ENCODE measurements at regions not wholly inside any gene's neighbourhood (a gene's known extent, or its start where the extent isn't known, plus 50 kb on each side); places are given as distances from the start of the nearest gene placed in this dataset.
A peak's percentile ranks its signal among the peaks of the same experiment; 100 is the strongest.
"Not testable (repeated sequence)": the region's sequence is repeated elsewhere in the genome, so short reads cannot be mapped to it uniquely, and the experiment has no call there.

DNA sequence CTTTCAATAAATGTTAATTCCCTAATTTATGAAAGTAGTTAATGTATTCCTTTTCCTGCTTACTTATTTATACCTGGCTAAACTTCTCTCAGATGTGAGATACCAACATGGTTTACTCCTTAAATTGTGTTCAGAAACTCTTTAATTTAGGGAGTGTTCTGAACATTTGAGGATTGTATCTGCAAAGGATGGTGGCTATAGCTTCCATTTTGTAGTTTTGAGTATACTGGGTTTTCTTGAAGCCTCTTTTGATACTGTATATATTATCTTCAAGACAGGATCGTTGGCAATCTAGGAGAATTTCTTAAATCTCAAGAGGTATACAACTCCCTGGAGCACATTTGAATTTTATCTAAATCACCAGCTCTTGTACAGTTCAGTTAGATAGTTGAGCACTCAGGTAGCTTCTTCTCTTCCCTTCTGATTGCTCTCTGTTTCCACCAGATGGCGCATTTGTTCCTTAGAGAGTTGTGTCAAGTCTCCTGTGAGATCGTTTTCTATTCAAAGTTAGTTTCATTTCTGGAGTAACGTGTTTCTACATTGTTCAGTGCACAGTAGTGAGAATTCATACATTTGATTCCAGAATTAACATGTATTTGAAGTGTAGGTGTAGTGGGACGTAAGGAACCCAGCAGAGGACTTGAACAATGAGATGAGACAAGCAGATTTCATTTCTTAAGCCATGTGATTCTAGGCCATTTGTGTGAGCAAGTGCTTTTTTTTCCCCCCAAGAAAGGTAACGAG lies 63.2 kb upstream of the GARIN1A start:
- ATAC-seq, result peak; percentile 85 to 90
- H3K9me3 Mint-ChIP-seq, H3K36me3 Mint-ChIP-seq: not testable (repeated sequence)
- peak in 1 of 2 donors; percentile 48 for DNase-seq (ENCODE audit: low spot score in 2 of 2)
- peak overlapping the region; percentile 7 to 86 for H3K27ac Mint-ChIP-seq

GRCh38 chr7:128613366-128613765 lies 58.7 kb upstream of the GARIN1A start:
- not testable (repeated sequence) for H3K9me3 Mint-ChIP-seq; ATAC-seq; DNase-seq (ENCODE audit: low spot score in 2 of 2); H3K36me3 Mint-ChIP-seq
- peak overlapping the region in 1 of 2 donors; percentile 45 for H3K27ac Mint-ChIP-seq

DNA sequence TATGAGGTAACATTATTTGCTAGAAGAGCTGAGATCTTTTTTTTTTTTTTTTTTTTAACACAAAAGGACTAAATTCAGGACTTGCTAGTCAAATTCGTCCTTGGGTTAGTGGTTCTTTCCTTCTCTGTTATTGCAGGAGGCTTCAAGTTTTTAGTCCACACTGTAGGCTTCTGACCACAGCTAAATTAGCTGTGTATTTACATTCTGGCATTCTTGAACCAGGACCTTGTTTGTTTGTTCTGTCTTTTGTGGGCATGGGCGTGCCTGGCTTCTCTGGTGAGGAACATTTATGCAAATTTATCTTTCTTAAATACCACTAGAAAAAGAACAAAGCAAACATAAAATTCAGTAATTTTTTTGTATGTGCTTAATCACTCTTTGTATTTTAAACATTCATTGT lies 57.3 kb upstream of the GARIN1A start:
- H3K36me3 Mint-ChIP-seq; H3K9me3 Mint-ChIP-seq; ATAC-seq; DNase-seq (ENCODE audit: low spot score in 2 of 2): not testable (repeated sequence)
- H3K27ac Mint-ChIP-seq, result peak overlapping the region in 1 of 2 donors; percentile 78

DNA sequence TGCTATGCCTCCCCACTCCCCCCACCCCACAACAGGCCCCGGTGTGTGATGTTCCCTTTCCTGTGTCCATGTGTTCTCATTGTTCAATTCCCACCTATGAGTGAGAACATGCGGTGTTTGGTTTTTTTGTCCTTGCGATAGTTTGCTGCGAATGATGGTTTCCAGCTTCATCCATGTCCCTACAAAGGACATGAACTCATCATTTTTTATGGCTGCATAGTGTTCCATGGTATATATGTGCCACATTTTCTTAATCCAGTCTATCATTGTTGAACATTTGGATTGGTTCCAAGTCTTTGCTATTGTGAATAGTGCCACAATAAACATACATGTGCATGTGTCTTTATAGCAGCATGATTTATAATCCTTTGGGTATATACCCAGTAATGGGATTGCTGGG lies 55.3 kb upstream of the GARIN1A start:
- H3K9me3 Mint-ChIP-seq; H3K36me3 Mint-ChIP-seq; DNase-seq (ENCODE audit: low spot score in 2 of 2); ATAC-seq; H3K27ac Mint-ChIP-seq: not testable (repeated sequence)
